ENCODE measurements at regions not wholly inside any gene's neighbourhood (a gene's known extent, or its start where the extent isn't known, plus 50 kb on each side); places are given as distances from the start of the nearest gene placed in this dataset.

- Mint-ChIP-seq H3K27ac (no peak overlapping the region), H3K4me1 (no peaks in the 10 kb centered on the region), H3K4me3 (no peak overlapping the region), H3K27me3 (ENCODE audit: low read depth) (no peaks in the 10 kb centered on the region), H3K36me3 (no peaks in the 10 kb centered on the region), H3K9me3 (no peaks in the 10 kb centered on the region)
- no peak for TF ChIP-seq CTCF (IDR thresholded peaks at IDR 0.05; ENCODE audit: unreplicated experiment)
- no peak for DNase-seq (ENCODE audit: low spot score in 2 of 2, unreplicated experiment in 2 of 2)
Observed at GRCh38 chr5:93875693-93876092, 134.3 kb upstream of the POU5F2 start.

GRCh38 chr5:93874491-93874890 is 133.1 kb upstream of the POU5F2 start:
- no peaks in the 10 kb centered on the region for H3K36me3 Mint-ChIP-seq
- no peak for TF ChIP-seq CTCF (IDR thresholded peaks at IDR 0.05; ENCODE audit: unreplicated experiment)
- H3K9me3 Mint-ChIP-seq, result no peaks in the 10 kb centered on the region
- H3K27ac Mint-ChIP-seq, result no peak overlapping the region
- no peak for DNase-seq (ENCODE audit: low spot score in 2 of 2, unreplicated experiment in 2 of 2)
- H3K27me3 Mint-ChIP-seq (ENCODE audit: low read depth), result no peaks in the 10 kb centered on the region
- no peak overlapping the region for H3K4me3 Mint-ChIP-seq
- no peaks in the 10 kb centered on the region for H3K4me1 Mint-ChIP-seq

- H3K9me3 Mint-ChIP-seq, result no peaks in the 10 kb centered on the region
- H3K27ac Mint-ChIP-seq, result no peak overlapping the region
- no peak overlapping the region for H3K4me3 Mint-ChIP-seq
- H3K27me3 Mint-ChIP-seq (ENCODE audit: low read depth), result no peaks in the 10 kb centered on the region
- DNase-seq (ENCODE audit: low spot score in 2 of 2, unreplicated experiment in 2 of 2), result no peak
- TF ChIP-seq CTCF (IDR thresholded peaks at IDR 0.05; ENCODE audit: unreplicated experiment), result no peak
- H3K4me1 Mint-ChIP-seq, result no peaks in the 10 kb centered on the region
- no peaks in the 10 kb centered on the region for H3K36me3 Mint-ChIP-seq
Observed at GRCh38 chr5:93874080-93874479, 132.7 kb upstream of the POU5F2 start.

- Mint-ChIP-seq H3K27me3 (ENCODE audit: low read depth) (no peaks in the 10 kb centered on the region), H3K36me3 (no peaks in the 10 kb centered on the region), H3K4me3 (no peak overlapping the region), H3K27ac (no peak overlapping the region), H3K9me3 (no peaks in the 10 kb centered on the region), H3K4me1 (no peaks in the 10 kb centered on the region)
- no peak for DNase-seq (ENCODE audit: low spot score in 2 of 2, unreplicated experiment in 2 of 2)
- TF ChIP-seq CTCF (IDR thresholded peaks at IDR 0.05; ENCODE audit: unreplicated experiment), result no peak
Observed at GRCh38 chr5:93873211-93873736, 131.9 kb upstream of the POU5F2 start.

GRCh38 chr5:93870649-93871048 is 129.2 kb upstream of the POU5F2 start:
- Mint-ChIP-seq H3K36me3 (no peaks in the 10 kb centered on the region), H3K27me3 (ENCODE audit: low read depth) (no peaks in the 10 kb centered on the region), H3K4me1 (no peaks in the 10 kb centered on the region), H3K4me3 (no peak overlapping the region), H3K27ac (no peak overlapping the region), H3K9me3 (no peaks in the 10 kb centered on the region)
- no peak for DNase-seq (ENCODE audit: low spot score in 2 of 2, unreplicated experiment in 2 of 2)
- TF ChIP-seq CTCF (IDR thresholded peaks at IDR 0.05; ENCODE audit: unreplicated experiment), result no peak

GRCh38 chr5:93868851-93869250 is 127.5 kb upstream of the POU5F2 start:
- Mint-ChIP-seq H3K9me3 (no peaks in the 10 kb centered on the region), H3K27me3 (ENCODE audit: low read depth) (no peaks in the 10 kb centered on the region), H3K4me1 (no peaks in the 10 kb centered on the region), H3K27ac (no peak overlapping the region), H3K4me3 (no peak overlapping the region), H3K36me3 (no peaks in the 10 kb centered on the region)
- no peak for TF ChIP-seq CTCF (IDR thresholded peaks at IDR 0.05; ENCODE audit: unreplicated experiment)
- no peak for DNase-seq (ENCODE audit: low spot score in 2 of 2, unreplicated experiment in 2 of 2)
